Hepatocyte (in vitro differentiated cells): ENCODE measurements at regions not wholly inside any gene's neighbourhood (a gene's known extent, or its start where the extent isn't known, plus 50 kb on each side); places are given as distances from the start of the nearest gene placed in this dataset.
"Not testable (repeated sequence)": the region's sequence is repeated elsewhere in the genome, so short reads cannot be mapped to it uniquely, and the experiment has no call there.

ENCODE experiments used
- CTCF ChIP-seq: fragments of 200-600 bp; sonication (generic); IDR thresholded peaks from 2 replicates; pipeline ENCODE4 v1.5.1; 2016; ENCODE audit warnings: antibody characterized with exemption, mild to moderate bottlenecking; ENCODE audit not compliant: poor library complexity
- EZH2 ChIP-seq: fragments of 200-600 bp; sonication (generic); IDR thresholded peaks from 2 replicates; pipeline ENCODE4 v1.6.1; 2016; ENCODE audit warnings: antibody characterized with exemption, mild to moderate bottlenecking, borderline replicate concordance
- EZH2phosphoT487 ChIP-seq: fragments of 200-600 bp; sonication (generic); IDR thresholded peaks from one replicate; pipeline ENCODE4 v1.6.1; 2018; ENCODE audit warnings: antibody characterized with exemption, mild to moderate bottlenecking, low read depth, moderate library complexity; ENCODE audit not compliant: unreplicated experiment, severe bottlenecking

DNA sequence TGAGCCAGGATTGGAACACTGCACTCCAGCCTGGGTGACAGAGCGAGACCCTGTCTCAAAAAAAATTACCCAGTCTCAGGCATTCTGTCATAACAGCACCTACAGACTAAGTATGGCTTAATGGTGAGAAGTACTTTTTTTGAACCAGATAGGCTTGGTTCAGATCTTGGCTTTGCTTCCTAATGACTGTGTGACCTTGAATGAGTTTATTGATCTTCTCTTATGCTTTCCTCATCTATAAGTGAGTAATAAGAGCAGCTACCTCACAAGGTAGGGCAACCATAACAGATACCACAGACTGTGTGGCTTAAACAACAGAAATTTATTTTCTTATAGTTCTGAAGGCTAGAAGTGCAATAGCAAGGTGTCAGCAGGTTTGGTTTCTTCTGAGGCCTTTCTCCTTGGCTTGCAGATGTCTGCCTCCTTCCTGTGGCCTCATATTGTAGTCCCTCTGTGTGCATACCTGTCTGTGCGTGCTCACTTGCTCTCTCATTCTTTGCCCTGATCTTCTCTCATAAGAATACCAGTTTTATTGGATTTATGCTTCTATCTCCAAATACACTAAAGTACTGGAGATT lies 87.7 kb downstream of the METTL2B start:
- TF ChIP-seq CTCF, EZH2, EZH2phosphoT487: not testable (repeated sequence)
